Naive B cell (primary cell): ENCODE measurements at regions not wholly inside any gene's neighbourhood (a gene's known extent, or its start where the extent isn't known, plus 50 kb on each side); places are given as distances from the start of the nearest gene placed in this dataset.

ENCODE experiments used
- ATAC-seq, 2 donors: fragments of 150-1000 bp; cut with Tn5 transposase; 2 replicates each; pipeline ENCODE4 v1.10.0; 2021; ENCODE audit warnings: low read depth in 2 of 2, mild to moderate bottlenecking in 2 of 2, moderate library complexity in 2 of 2
- DNase-seq: peaks from one replicate; pipeline ENCODE4 v3.0.0; 2022
- H3K27ac Mint-ChIP-seq, 6 donors: one replicate each; pipeline ENCODE4 v1.8.0; 2020 to 2022; ENCODE audit warnings: mild to moderate bottlenecking in 6 of 6, mixed read lengths in 6 of 6, moderate library complexity in 5 of 6, inconsistent platforms in 2 of 6
- H3K27me3 Mint-ChIP-seq, 3 donors: one replicate each; pipeline ENCODE4 v1.8.0; 2021 to 2022; ENCODE audit warnings: mixed read lengths in 3 of 3, mild to moderate bottlenecking in 1 of 3
- H3K36me3 Mint-ChIP-seq, 2 donors: one replicate each; pipeline ENCODE4 v1.8.0; 2020 to 2022; ENCODE audit warnings: mixed read lengths in 2 of 2, inconsistent platforms in 1 of 2, mild to moderate bottlenecking in 1 of 2
- H3K4me1 Mint-ChIP-seq, 3 donors: one replicate each; pipeline ENCODE4 v1.8.0; 2020 to 2022; ENCODE audit warnings: mixed read lengths in 3 of 3, inconsistent platforms in 1 of 3, mild to moderate bottlenecking in 1 of 3, moderate library complexity in 1 of 3
- H3K4me3 Mint-ChIP-seq, 8 donors: one replicate each; pipeline ENCODE4 v1.8.0; 2020 to 2022; ENCODE audit warnings: mild to moderate bottlenecking in 8 of 8, mixed read lengths in 8 of 8, moderate library complexity in 8 of 8, inconsistent platforms in 2 of 8
- H3K9me3 Mint-ChIP-seq, 7 donors: one replicate each; pipeline ENCODE4 v1.8.0; 2020 to 2022; ENCODE audit warnings: mixed read lengths in 7 of 7, mild to moderate bottlenecking in 5 of 7, inconsistent platforms in 2 of 7, moderate library complexity in 1 of 7

DNA sequence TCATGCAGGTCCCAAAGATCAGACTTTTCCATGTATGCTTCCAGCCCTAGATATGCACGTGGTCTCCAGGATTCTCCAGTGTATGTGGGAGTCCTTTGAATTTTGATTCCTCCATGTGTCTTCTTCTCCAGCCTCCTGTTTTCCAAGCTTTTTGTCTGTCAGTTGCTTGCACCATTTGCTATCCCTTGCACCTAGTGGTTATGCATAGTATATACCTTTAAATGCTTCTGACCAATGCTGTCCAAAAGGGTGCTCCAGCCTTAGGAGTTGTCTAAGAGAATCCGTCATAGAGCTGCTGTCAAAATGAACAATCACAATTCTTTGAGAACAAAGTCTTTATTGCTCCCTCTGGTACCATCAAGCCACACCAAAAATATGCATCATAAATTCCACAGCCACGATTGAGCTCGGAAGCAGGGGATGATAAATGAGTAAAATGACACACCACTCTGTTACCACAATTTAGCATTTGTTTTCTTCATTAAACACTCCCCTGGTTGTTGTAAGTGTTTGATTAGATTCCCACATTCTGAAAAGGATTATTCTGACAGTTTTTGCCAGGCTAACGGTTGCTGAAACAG, 706.2 kb upstream of the GJE1 start:
- ATAC-seq, result no peak
- Mint-ChIP-seq H3K4me3 (no peak overlapping the region), H3K9me3 (peaks cover 14 to 38% (median 17%) of the 10 kb centered on the region in 7 donors), H3K27me3 (peaks cover 0 to 4% (median 0%) of the 10 kb centered on the region in 3 donors), H3K27ac (peak overlapping the region in 1 of 6 donors; percentile 65), H3K36me3 (peaks cover 8 to 24% of the 10 kb centered on the region in 2 donors), H3K4me1 (no peaks in the 10 kb centered on the region)
- no peak for DNase-seq

DNA sequence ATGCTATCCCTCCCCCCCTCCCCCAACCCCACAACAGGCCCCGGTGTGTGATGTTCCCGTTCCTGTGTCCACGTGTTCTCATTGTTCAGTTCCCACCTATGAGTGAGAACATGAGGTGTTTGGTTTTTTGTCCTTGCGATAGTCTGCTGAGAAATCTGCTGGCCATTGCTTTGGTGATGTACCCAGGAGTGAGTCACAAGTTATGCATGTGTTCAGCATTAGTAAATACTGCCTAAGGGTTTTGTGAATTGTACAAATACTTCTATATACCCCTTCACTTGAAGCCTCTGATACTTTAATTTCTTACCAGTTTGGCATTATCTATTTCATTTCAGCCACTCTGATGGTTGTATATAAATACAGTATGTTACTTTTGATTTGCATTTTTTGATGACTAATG, 711.3 kb upstream of the GJE1 start:
- Mint-ChIP-seq H3K27me3 (no peaks in the 10 kb centered on the region), H3K36me3 (peaks cover 8 to 11% of the 10 kb centered on the region in 2 donors), H3K4me3 (no peak overlapping the region), H3K9me3 (peaks cover 2 to 18% (median 12%) of the 10 kb centered on the region in 7 donors), H3K27ac (no peak overlapping the region), H3K4me1 (no peaks in the 10 kb centered on the region)
- DNase-seq (no peak), ATAC-seq (no peak)

DNA sequence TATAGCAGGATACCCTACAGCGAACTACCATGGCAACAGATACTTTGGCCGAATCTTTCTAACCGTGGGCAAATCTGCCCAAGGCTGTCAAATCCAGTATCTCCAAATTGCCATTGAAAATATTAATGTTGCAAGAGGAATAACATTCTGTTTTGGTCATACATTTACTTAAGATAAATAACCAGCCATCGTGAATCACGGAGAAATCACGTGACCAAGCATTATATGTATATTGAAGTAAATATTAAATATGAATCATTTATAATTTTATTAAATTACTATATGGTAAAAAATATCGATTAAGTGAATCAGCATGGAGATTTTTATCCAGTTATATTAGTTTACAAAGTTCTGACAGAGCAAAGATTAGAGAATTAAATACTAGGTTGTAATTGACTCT, 714.6 kb upstream of the GJE1 start:
- no peak for ATAC-seq
- Mint-ChIP-seq H3K9me3 (no peaks in the 10 kb centered on the region), H3K27me3 (no peaks in the 10 kb centered on the region)

DNA sequence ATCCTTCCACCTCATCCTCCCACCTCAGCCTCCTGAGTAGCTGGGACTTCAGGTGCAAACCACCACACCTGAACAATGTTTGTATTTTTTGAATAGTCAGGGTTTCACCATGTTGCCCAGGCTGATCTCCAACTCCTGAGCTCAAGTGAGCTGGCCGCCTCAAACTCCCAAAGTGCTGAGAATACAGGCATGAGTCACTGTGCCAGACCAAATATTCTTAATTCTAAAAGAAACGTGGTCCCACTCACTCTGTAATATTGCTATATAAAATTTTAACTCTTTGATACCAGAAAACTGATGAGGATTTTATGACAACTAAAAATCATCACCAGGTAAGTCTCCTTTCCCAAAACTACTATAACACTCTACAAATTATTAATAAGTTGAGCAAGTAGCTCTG, 716.8 kb upstream of the GJE1 start:
- H3K27me3 Mint-ChIP-seq, result no peaks in the 10 kb centered on the region
- H3K4me3 Mint-ChIP-seq, result no peak overlapping the region
- no peak overlapping the region for H3K27ac Mint-ChIP-seq
- DNase-seq (no peak), ATAC-seq (no peak)
- H3K36me3 Mint-ChIP-seq, result no peaks in the 10 kb centered on the region
- H3K4me1 Mint-ChIP-seq, result no peaks in the 10 kb centered on the region
- H3K9me3 Mint-ChIP-seq, result peaks cover 0 to 5% (median 0%) of the 10 kb centered on the region in 7 donors

More for the DNA sequence above, 714.6 kb upstream of the GJE1 start:
- DNase-seq, result no peak
- H3K36me3 Mint-ChIP-seq, result no peaks in the 10 kb centered on the region
- no peak overlapping the region for H3K27ac Mint-ChIP-seq
- no peak overlapping the region for H3K4me3 Mint-ChIP-seq
- H3K4me1 Mint-ChIP-seq, result no peaks in the 10 kb centered on the region

DNA sequence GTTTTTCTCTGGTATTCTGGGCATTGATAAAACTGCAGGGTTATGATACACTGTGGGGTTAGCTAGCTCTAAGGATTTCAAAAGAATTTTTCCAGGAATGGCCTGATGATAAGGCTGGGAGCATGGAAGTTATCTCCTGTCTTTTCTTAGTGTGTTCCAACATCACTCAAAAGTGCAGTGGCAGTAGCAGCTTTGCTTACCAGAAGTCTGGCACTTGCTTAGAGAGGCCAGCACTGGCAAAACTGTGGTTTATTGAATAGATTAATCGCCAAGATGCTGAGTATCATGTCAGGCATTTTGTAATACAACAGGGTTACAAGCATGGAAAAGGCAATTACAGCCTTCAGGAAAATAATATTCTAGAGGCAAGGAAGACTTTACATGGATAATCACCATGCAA, 719.5 kb upstream of the GJE1 start:
- H3K4me1 Mint-ChIP-seq, result no peaks in the 10 kb centered on the region
- peaks cover 0 to 8% of the 10 kb centered on the region in 2 donors for H3K36me3 Mint-ChIP-seq
- no peaks in the 10 kb centered on the region for H3K27me3 Mint-ChIP-seq
- H3K4me3 Mint-ChIP-seq, result no peak overlapping the region
- ATAC-seq (no peak), DNase-seq (no peak)
- no peak overlapping the region for H3K27ac Mint-ChIP-seq
- peaks cover 3 to 31% (median 11%) of the 10 kb centered on the region in 7 donors for H3K9me3 Mint-ChIP-seq

DNA sequence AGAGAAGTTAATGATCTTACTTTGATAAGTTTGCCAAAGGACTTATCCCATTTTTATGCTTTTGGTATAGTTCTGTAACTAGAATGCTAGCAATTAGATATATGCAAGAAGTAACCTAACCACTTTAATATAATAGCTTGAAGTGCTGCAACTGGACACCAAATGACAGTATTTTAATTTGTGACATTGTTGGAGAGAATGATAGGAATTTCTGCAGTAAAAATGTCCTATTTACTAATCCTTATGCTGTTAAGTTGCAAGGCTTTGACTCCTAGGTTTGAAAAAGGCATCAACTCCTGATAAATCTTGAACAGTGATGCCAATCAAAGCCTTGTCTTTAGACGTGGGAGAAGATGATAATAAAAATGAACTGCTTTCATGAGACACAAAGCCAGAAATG, 726.0 kb upstream of the GJE1 start:
- H3K9me3 Mint-ChIP-seq, result peaks cover 4 to 49% (median 21%) of the 10 kb centered on the region in 7 donors
- no peak overlapping the region for H3K27ac Mint-ChIP-seq
- H3K27me3 Mint-ChIP-seq, result no peaks in the 10 kb centered on the region
- DNase-seq (no peak), ATAC-seq (no peak)
- peaks cover 6 to 10% (median 8%) of the 10 kb centered on the region in 3 donors for H3K4me1 Mint-ChIP-seq
- peaks cover 0 to 8% of the 10 kb centered on the region in 2 donors for H3K36me3 Mint-ChIP-seq
- H3K4me3 Mint-ChIP-seq, result no peak overlapping the region

DNA sequence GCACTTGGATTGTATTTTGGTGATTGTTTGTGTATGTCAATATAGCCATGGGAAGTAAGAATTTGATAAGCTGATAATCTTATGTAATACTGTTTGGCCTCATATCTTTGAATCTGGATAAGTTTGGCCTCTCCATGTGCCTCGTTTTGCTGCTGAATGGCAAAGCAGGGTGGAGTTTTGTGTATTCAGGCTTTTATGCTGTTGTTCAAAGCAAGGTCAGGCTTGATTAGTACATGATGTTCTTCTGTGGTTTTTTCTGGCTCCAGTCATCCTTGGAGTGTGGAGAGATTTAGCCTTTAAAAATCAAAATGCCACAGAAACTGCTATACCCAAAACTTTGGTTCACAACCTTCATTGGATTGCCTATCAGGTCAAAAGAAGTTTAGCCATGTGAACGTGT, 728.9 kb upstream of the GJE1 start:
- Mint-ChIP-seq H3K4me3 (no peak overlapping the region), H3K4me1 (peaks cover 6 to 10% (median 8%) of the 10 kb centered on the region in 3 donors), H3K9me3 (peaks cover 1 to 24% (median 13%) of the 10 kb centered on the region in 7 donors), H3K36me3 (peaks cover 0 to 3% of the 10 kb centered on the region in 2 donors), H3K27ac (no peak overlapping the region), H3K27me3 (no peaks in the 10 kb centered on the region)
- DNase-seq (no peak), ATAC-seq (no peak)

DNA sequence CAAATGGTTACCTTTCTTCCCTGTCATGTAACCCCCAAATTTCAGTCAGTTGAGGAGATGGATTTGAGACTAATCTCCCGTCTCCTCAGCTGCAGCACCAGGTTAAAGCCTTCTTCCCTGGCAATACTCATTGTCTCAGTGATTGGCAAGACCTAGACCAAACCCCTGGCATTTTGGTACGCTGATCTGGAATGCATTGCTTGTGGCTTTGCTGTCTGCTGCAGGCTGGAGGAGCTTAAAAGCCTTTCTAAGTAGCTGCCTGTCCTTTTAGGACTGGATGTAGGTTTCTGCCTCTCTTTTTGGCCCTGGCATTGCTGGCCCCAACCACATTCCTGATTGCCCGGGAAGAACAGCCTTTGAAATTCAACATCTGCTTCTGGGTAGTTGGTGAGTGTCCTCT, 729.6 kb upstream of the GJE1 start:
- Mint-ChIP-seq H3K9me3 (peaks cover 0 to 16% (median 10%) of the 10 kb centered on the region in 7 donors), H3K27me3 (no peaks in the 10 kb centered on the region), H3K27ac (no peak overlapping the region), H3K4me3 (no peak overlapping the region), H3K36me3 (no peaks in the 10 kb centered on the region), H3K4me1 (peaks cover 6 to 10% (median 8%) of the 10 kb centered on the region in 3 donors)
- DNase-seq (no peak), ATAC-seq (no peak)

DNA sequence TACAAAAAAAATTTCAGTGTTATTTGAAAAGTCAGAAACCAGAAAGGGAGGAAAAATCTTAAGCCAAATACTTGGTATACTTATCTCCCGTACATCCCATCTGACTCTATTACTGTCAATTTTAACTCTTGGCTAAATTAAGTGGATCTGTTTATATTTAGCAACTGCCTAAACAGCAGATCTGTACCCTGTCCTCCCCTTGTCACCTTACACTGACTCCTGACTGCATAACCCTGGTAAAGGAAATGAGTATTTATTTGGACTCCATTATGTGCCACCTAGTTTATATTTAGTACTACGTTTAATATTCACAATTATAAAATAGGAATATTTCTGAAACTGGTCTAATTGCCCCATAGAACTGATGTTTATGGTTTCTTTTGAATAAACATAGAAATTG, 730.2 kb upstream of the GJE1 start:
- Mint-ChIP-seq H3K27ac (no peak overlapping the region), H3K4me1 (peaks cover 6 to 10% (median 8%) of the 10 kb centered on the region in 3 donors), H3K27me3 (no peaks in the 10 kb centered on the region), H3K9me3 (peaks cover 0 to 10% (median 5%) of the 10 kb centered on the region in 7 donors), H3K4me3 (no peak overlapping the region), H3K36me3 (no peaks in the 10 kb centered on the region)
- ATAC-seq (no peak), DNase-seq (no peak)

DNA sequence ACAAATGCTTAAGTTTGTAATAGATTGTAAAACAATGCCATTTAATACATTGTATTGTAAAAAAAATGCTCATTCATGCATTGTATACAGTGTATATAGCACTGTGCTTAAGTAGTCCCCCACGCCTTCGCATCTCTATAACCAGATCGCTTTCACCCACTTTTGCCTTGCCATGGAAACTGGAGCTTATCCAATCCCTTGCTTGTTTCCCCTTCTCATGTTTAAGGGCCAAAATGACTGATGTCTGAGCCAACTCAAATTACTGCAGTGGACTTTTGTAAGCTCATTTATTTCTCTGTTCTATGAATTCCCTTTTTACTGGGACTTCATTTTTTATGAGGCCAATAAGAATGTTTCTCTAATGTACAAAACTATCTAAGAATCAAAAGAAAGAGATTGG, 730.9 kb upstream of the GJE1 start:
- Mint-ChIP-seq H3K9me3 (peaks cover 0 to 4% (median 2%) of the 10 kb centered on the region in 7 donors), H3K4me1 (peaks cover 6 to 10% (median 8%) of the 10 kb centered on the region in 3 donors), H3K27me3 (no peaks in the 10 kb centered on the region), H3K36me3 (no peaks in the 10 kb centered on the region), H3K4me3 (no peak overlapping the region), H3K27ac (no peak overlapping the region)
- no peak for ATAC-seq
- DNase-seq, result no peak

DNA sequence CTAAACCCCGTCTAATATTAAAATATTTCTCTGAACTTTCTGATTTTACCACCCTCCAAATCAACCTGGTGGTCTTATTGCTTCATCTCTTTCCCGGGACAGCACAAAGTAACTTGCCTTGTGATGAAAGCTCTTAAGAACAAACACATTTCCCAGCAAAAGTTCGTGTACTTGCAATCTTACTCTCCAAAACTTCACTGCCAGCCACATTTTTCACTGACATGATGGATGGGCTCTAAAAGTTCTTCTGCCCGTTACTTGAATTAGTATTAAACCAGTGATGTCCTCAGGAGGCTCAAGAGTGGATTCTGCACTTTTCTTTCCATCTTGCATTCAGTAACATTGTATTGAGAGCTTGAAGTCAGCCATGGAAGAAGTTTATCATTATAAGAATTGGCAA, 731.6 kb upstream of the GJE1 start:
- no peaks in the 10 kb centered on the region for H3K9me3 Mint-ChIP-seq
- no peak overlapping the region for H3K4me3 Mint-ChIP-seq
- peaks cover 6 to 10% (median 8%) of the 10 kb centered on the region in 3 donors for H3K4me1 Mint-ChIP-seq
- no peaks in the 10 kb centered on the region for H3K27me3 Mint-ChIP-seq
- ATAC-seq (no peak), DNase-seq (no peak)
- H3K36me3 Mint-ChIP-seq, result no peaks in the 10 kb centered on the region
- H3K27ac Mint-ChIP-seq, result no peak overlapping the region

DNA sequence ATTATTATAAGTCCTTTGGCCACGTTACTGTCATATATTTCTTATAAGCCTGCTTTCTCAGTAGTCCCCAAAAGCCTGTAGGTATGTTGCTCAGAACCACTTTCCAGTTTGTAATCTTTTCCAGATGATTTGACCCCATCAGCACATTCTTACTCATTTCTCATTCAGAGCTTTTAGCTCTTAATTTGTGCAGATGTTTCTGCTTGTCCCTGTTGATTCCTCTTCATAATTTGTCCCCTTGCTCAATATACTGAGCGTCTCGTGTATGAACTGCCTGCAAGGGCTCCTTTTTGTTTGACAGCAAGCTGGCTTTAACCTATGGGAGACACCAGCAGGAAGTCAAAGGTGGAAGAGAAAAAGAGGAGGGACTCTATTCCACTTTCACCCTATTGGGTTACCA, 733.8 kb upstream of the GJE1 start:
- H3K36me3 Mint-ChIP-seq, result no peaks in the 10 kb centered on the region
- no peak for DNase-seq
- H3K4me3 Mint-ChIP-seq, result no peak overlapping the region
- no peaks in the 10 kb centered on the region for H3K27me3 Mint-ChIP-seq
- ATAC-seq, result no peak
- H3K27ac Mint-ChIP-seq, result peak overlapping the region in 1 of 6 donors; percentile 31
- H3K4me1 Mint-ChIP-seq, result peaks cover 6 to 10% (median 8%) of the 10 kb centered on the region in 3 donors
- no peaks in the 10 kb centered on the region for H3K9me3 Mint-ChIP-seq

DNA sequence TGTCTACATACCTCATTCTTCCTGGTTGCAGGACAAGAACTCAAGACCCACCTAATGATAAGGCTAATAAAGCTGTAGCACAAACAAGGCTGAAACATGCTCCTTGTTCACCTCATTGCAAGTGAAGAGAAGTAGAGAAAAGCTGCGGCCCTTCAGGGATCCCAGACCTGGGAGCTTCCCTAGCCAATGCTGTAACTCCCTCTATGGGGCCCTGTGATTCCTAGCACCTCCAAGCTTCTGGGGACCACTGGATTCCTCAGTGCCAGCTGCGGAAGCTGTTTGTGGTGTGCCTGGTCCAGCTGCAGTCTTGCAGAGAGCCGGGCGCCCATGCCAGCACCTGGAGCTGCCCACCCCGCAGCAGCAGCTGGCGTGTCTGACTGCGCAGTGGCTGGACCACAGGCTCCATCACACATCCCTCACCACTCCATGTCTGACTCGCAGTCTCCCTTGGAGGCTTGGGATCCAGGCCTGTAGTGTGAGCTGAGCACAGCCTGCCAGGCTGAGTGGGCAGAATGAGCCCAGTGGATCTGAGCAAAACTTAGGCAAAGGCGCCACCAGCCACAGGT, 737.2 kb upstream of the GJE1 start:
- H3K36me3 Mint-ChIP-seq, result no peaks in the 10 kb centered on the region
- no peak overlapping the region for H3K27ac Mint-ChIP-seq
- ATAC-seq (no peak), DNase-seq (no peak)
- peak overlapping the region in 1 of 8 donors; percentile 8 for H3K4me3 Mint-ChIP-seq
- no peaks in the 10 kb centered on the region for H3K27me3 Mint-ChIP-seq
- H3K9me3 Mint-ChIP-seq, result no peaks in the 10 kb centered on the region
- H3K4me1 Mint-ChIP-seq, result peaks cover 2 to 11% (median 4%) of the 10 kb centered on the region in 3 donors

DNA sequence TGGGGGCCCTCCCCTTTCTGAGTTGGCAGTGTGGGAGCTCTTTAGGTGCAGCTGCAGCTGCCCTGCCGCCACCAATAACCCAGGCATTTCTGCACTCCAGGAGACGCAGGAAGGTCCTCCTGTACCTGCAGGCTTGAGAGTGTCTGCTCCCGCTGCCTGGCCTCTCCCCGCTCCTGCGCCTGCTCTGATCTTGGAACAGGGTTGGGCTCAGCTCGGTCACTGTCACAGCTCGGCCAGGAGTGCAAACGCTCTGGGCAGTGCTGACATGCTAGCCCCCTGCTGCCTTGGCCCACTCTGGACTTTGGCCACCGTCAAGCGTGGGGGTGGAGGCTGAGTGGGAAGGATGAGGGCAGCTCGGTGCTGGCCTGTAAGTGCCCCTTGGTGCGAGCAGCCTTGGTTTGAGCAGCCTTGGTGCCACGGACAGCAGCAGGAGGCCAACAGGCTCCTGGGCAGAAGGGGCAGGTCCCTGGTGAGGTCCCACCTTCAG, 738.1 kb upstream of the GJE1 start:
- Mint-ChIP-seq H3K27ac (no peak overlapping the region), H3K9me3 (no peaks in the 10 kb centered on the region), H3K36me3 (no peaks in the 10 kb centered on the region), H3K4me3 (no peak overlapping the region), H3K27me3 (no peaks in the 10 kb centered on the region), H3K4me1 (peaks cover 2 to 11% (median 4%) of the 10 kb centered on the region in 3 donors)
- no peak for DNase-seq
- no peak for ATAC-seq
